Erythroblast (primary cell): ENCODE measurements at regions not wholly inside any gene's neighbourhood (a gene's known extent, or its start where the extent isn't known, plus 50 kb on each side); places are given as distances from the start of the nearest gene placed in this dataset.

ENCODE experiments used
- GATA1 ChIP-seq: IDR thresholded peaks from 2 replicates; pipeline ENCODE4 v1.6.1; 2011; ENCODE audit warnings: low read depth, mild to moderate bottlenecking, control low read depth, low read length, moderate library complexity
- POLR2A ChIP-seq: IDR thresholded peaks from 2 replicates; pipeline ENCODE4 v1.6.1; 2011; ENCODE audit warnings: mild to moderate bottlenecking, low read length

- TF ChIP-seq POLR2A (no peak), GATA1 (no peak)
These were observed 49.7 kb upstream of the FRMD1 start for GRCh38 chr6:168128631-168129291.
